HG02852 (cell line): ENCODE measurements at regions not wholly inside any gene's neighbourhood (a gene's known extent, or its start where the extent isn't known, plus 50 kb on each side); places are given as distances from the start of the nearest gene placed in this dataset.
"Not testable (repeated sequence)": the region's sequence is repeated elsewhere in the genome, so short reads cannot be mapped to it uniquely, and the experiment has no call there.

ENCODE experiments used
- ATAC-seq: cut with Tn5 transposase; IDR thresholded peaks from one replicate; pipeline ENCODE4 v1.9.1; 2021; ENCODE audit warnings: mild to moderate bottlenecking, moderate library complexity; ENCODE audit not compliant: unreplicated experiment

- no peak for ATAC-seq
Observed at GRCh38 chr5:71821029-71821428, 102.0 kb downstream of the CARTPT start.

GRCh38 chr5:71822065-71822464, 103.0 kb downstream of the CARTPT start:
- not testable (repeated sequence) for ATAC-seq

DNA sequence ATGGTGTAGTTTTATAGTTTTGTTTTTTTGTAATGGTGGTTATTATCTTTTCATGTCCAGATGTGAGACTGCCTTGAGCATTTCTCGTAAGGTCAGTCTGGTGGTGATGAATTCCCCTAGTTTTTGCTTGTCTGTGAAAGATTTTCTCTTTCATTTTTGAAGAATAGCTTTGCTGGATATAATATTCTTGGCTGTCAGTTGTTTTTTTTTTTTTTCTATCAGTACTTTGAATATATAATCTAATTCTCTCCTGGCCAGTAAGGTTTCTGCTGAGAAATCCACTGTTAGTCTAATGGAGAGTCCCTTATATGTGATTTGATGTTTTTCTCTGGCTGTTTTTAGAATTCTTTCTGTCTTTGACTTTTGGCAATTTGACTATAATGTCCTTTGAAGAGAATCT, 106.9 kb downstream of the CARTPT start:
- no peak for ATAC-seq

GRCh38 chr5:71828291-71829040, 109.4 kb downstream of the CARTPT start:
- no peak for ATAC-seq

DNA sequence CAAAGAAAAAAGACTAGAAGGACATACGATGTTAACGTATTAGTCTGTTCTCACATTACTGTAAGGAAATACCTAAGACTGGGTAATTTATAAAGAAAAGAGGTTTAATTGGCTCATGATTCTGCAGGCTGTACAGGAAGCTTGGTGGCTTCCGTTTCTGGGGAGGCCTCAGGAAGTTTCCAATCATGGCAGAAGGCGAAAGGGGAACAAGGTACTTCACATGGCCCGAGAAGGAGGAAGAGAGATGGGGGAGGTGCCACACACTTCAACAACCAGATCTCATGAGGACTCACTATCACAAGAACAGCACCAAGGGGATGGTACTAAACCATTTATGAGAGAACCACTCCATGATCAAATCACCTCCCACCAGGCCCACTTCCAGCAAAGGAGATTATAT, 110.1 kb downstream of the CARTPT start:
- no peak for ATAC-seq

- ATAC-seq = no peak
Observed at GRCh38 chr5:71830681-71831539, 111.8 kb downstream of the CARTPT start.

DNA sequence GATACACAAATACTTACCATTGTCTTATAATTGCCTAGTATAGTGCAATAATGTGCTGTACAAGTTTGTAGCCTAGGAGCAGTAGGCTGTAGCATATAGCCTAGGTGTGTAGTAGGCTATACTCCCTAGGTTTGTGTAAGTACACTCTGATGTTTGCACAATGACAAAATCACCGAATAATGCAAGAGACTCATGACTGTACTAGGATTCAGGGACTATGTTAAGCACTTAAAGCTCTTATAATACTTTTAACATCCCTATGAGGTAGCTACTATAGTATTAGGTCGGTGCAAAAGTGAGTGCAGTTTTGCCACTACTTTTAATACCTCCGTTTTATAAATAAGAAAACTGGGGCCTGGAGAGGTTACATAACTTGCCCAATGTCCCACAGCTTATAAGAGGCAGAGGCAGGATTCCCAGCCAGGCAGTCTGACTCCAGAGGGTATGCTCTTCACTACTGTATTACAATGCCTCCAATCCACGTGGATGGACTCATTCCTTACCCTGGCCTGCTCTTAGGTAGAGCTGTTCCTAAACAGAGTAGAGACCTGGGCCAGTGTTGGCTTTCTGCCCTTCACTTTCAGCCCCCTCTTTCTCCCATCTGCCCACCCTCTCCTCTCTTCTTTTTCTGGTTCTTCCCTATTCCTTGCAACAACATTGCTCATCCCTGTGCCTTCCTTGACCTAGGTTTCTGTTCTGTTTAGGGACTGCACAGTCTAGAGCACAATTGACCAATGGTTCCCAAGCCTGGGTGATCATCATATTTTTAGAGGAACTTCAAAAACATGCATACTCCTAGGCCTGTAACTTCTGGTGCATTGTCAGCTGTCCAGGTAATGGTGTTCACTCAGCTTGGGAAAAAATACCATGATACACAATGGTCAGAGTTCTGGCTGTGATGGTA, 114.0 kb downstream of the CARTPT start:
- no peak for ATAC-seq

DNA sequence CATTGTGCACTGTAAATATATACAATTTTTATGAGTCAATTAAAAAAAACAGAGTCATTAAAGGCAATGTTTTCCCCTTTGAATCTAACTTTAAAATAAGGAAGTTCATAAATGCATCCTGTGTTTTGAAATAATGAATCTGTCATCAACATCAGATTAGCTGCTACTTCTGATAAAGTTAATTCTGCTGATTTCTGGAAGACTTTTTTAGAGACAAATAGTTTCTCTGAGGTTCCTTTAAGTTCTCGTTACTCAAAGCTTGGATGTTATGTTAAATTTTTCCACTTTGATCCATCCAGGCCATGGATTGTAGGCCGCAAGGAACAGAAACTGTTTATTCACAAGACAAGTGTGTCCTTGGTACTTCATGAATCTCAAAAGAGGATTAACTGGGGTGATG, 115.5 kb downstream of the CARTPT start:
- ATAC-seq = no peak

- ATAC-seq = no peak
Observed at GRCh38 chr5:71836084-71836483, 117.0 kb downstream of the CARTPT start.

GRCh38 chr5:71836559-71837112, 117.6 kb downstream of the CARTPT start:
- no peak for ATAC-seq

DNA sequence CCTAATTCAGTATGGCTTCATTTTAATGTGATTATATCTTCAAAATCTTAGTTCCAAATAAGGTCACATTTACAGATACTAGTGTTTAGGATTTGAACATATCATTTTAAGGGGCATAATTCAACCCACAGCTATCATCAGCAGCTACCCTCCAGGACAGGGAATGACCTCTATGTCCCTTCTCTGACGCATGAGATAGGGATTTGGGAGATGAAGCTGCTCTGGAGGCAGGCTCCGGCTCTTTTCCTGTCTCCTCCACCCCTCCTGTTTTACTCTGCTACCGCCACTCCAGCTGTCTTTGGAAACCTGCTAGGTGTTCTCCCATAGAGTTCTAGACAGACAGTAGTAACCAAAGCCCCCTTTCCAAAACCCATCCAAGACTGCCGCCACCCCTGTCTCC, 119.2 kb downstream of the CARTPT start:
- ATAC-seq = no peak

- no peak for ATAC-seq
Observed at GRCh38 chr5:71839096-71839884, 120.2 kb downstream of the CARTPT start.

DNA sequence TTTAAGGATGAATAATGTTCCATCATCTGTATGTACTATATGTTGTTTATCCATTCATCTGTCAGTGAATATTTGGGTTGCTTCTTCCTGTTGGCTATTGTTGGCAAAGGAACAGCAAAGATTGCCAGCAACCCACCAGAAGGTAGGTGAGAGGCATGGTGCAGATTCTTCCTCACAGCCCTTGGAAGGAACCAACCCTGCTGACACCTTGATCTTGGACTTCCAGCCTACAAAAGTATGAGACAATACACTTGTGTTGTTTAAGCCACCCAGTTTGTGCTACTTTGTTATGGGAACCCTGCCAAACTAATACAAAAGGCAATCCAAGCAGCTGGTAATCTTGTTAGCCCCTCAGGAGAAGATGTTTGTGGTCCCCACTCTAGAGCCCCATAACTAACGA, 122.0 kb downstream of the CARTPT start:
- no peak for ATAC-seq

DNA sequence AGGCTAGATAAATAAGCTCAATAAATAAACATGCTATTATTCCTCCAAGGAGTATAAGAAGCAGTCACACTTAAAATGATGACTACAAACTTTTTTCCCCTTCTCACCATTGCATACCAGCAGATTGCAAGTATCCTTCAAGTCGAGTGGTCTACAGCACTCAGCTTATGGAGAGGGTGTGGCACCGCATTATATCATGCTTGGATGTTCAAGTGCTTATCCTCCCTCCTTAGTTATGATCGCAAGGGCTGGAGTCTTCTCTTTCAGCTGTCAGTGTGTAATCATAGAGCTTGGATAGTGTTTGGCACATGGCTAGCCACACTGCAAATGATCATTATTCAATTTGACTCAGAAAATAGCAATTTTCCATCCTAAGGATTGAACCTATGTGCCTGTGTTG, 124.0 kb downstream of the CARTPT start:
- ATAC-seq = no peak

DNA sequence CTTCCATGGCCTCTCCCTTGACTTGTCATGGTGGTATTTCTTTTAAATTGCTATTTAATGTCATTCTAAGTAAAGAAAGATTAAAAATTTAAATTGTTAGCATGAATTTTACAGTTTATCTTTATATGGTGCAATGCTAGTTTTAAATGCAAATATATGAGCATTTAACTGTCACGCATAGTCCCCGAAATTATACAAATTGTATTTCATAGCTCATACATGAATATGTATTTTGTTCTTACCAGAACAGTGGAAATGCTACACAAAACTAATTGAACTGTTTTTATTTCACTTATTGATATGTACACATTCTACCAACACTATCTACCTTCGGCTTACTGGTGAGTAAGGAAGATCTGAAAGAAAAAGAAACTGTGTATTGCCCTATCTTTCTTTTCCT, 125.8 kb downstream of the CARTPT start:
- no peak for ATAC-seq

- ATAC-seq = no peak
Observed at GRCh38 chr5:71859515-71859914, 140.4 kb downstream of the CARTPT start.

- no peak for ATAC-seq
Observed at GRCh38 chr5:71860048-71860447, 141.0 kb downstream of the CARTPT start.

GRCh38 chr5:71861682-71862081, 142.6 kb downstream of the CARTPT start:
- no peak for ATAC-seq

- no peak for ATAC-seq
Observed at GRCh38 chr5:71862087-71862486, 143.0 kb downstream of the CARTPT start.

GRCh38 chr5:71862507-71863060, 143.5 kb downstream of the CARTPT start:
- ATAC-seq = no peak
